AG04449 (cell line): ENCODE measurements at regions not wholly inside any gene's neighbourhood (a gene's known extent, or its start where the extent isn't known, plus 50 kb on each side); places are given as distances from the start of the nearest gene placed in this dataset.

Experiments used
- CTCF ChIA-PET: fragments of 350-600 bp; formaldehyde crosslinking; extraction: SDS; loops from one replicate; lab custom pipeline; 2021; ENCODE audit warnings: antibody characterized with exemption; lab: Yijun Ruan, JAX
- POLR2A ChIA-PET: fragments of 400-600, 350-600 bp; formaldehyde crosslinking; extraction: SDS; loops from one replicate; lab custom pipeline; 2020; ENCODE audit warnings: antibody characterized with exemption, inconsistent platforms; lab: Yijun Ruan, JAX
- DNase-seq: peaks from one replicate; pipeline ENCODE4 v3.0.0-alpha.2; 2010; ENCODE audit warnings: low read depth, low spot score
- H3K4me3 ChIP-seq: 2 replicates; pipeline ENCODE4 v1.5.1; 2011; ENCODE audit warnings: low read depth, mild to moderate bottlenecking, control low read depth, low read length
- TF ChIP-seq, protein P1 (sequence below): IDR thresholded peaks from one replicate; pipeline ENCODE4 v1.5.1; 2011; ENCODE audit warnings: mild to moderate bottlenecking, moderate library complexity, low read length, control low read depth, inconsistent platforms; ENCODE audit not compliant: insufficient read depth; ENCODE audit errors: missing control alignments

DNA sequence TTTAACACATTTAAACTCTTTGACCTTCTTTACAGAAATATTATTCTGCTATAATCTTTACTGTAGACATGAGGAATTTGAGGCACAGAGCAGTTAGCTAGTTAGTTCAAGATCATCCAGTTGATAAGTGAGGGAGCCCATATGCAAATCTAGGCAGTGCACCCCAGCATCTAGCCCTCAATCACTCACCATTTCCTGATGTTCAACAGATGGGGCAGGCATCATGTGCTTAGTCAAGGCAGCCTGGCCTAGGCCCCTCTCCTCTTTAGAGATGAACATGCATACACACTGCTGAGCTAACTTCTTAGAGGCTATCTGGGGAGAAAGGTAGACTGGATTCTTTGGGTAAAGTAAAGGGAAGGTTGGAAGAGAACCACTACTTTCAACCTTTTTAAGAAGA lies 206.8 kb upstream of the SLC24A2 start:
- H3K4me3 ChIP-seq: no peak overlapping the region
- ChIA-PET POLR2A (no interaction called here), CTCF (no interaction called here)
- TF ChIP-seq, protein P1, sequence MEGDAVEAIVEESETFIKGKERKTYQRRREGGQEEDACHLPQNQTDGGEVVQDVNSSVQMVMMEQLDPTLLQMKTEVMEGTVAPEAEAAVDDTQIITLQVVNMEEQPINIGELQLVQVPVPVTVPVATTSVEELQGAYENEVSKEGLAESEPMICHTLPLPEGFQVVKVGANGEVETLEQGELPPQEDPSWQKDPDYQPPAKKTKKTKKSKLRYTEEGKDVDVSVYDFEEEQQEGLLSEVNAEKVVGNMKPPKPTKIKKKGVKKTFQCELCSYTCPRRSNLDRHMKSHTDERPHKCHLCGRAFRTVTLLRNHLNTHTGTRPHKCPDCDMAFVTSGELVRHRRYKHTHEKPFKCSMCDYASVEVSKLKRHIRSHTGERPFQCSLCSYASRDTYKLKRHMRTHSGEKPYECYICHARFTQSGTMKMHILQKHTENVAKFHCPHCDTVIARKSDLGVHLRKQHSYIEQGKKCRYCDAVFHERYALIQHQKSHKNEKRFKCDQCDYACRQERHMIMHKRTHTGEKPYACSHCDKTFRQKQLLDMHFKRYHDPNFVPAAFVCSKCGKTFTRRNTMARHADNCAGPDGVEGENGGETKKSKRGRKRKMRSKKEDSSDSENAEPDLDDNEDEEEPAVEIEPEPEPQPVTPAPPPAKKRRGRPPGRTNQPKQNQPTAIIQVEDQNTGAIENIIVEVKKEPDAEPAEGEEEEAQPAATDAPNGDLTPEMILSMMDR: no peak
- no peak for DNase-seq

- no peak overlapping the region for H3K4me3 ChIP-seq
- POLR2A ChIA-PET: interaction anchor here (0.7 to 0.8 kb wide), 2 partner anchors 20 to 614 kb away, joined by 3 to 4 read pairs; partner anchors contain the start of gene RPS6
- CTCF ChIA-PET: no interaction called here
- no peak for DNase-seq
- TF ChIP-seq, protein P1: no peak
These were observed 205.5 kb upstream of the SLC24A2 start for GRCh38 chr9:19994296-19994695.

DNA sequence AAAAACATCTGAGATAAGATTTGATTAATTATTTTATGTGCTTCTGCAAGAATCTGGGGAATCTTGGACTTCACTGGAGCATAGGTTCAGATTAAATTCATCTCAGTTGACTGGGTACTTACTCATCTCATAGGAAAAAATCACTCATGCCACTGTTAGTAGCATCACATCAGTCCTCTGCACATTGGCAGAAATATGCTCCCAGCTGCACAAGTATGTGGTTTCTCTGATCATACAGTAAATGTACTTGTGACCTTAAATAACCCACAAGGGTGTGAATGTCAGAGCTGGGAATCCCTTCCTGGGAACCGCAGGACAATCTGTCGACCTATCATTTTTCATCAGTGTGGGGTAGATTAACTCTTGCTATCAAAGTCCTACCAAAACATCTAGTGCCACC lies 203.7 kb upstream of the SLC24A2 start:
- TF ChIP-seq, protein P1: no peak
- no peak overlapping the region for H3K4me3 ChIP-seq
- ChIA-PET POLR2A (no interaction called here), CTCF (no interaction called here)
- peak; percentile 36 for DNase-seq

- CTCF ChIA-PET: no interaction called here
- no peak for DNase-seq
- H3K4me3 ChIP-seq: no peak overlapping the region
- TF ChIP-seq, protein P1: no peak
- POLR2A ChIA-PET: no interaction called here
These were observed 200.4 kb upstream of the SLC24A2 start for GRCh38 chr9:19989213-19989612.

- DNase-seq: no peak
- H3K4me3 ChIP-seq: no peak overlapping the region
- ChIA-PET POLR2A (no interaction called here), CTCF (no interaction called here)
- TF ChIP-seq, protein P1: no peak
These were observed 199.4 kb upstream of the SLC24A2 start for GRCh38 chr9:19988281-19988680.

GRCh38 chr9:19985081-19985480 lies 196.2 kb upstream of the SLC24A2 start:
- H3K4me3 ChIP-seq: no peak overlapping the region
- TF ChIP-seq, protein P1: no peak
- ChIA-PET CTCF (no interaction called here), POLR2A (no interaction called here)
- no peak for DNase-seq

GRCh38 chr9:19976226-19976625 lies 187.4 kb upstream of the SLC24A2 start:
- ChIA-PET POLR2A (no interaction called here), CTCF (no interaction called here)
- no peak for DNase-seq
- TF ChIP-seq, protein P1: no peak
- no peak overlapping the region for H3K4me3 ChIP-seq
